Hippocampal formation (tissue), 2 donors: ENCODE measurements at regions not wholly inside any gene's neighbourhood (a gene's known extent, or its start where the extent isn't known, plus 50 kb on each side); places are given as distances from the start of the nearest gene placed in this dataset.
A peak's percentile ranks its signal among the peaks of the same experiment; 100 is the strongest.

Experiments
- DNase-seq, 2 donors: peaks; one replicate each; lab custom pipeline; 2025; lab: John Stamatoyannopoulos, UW

DNA sequence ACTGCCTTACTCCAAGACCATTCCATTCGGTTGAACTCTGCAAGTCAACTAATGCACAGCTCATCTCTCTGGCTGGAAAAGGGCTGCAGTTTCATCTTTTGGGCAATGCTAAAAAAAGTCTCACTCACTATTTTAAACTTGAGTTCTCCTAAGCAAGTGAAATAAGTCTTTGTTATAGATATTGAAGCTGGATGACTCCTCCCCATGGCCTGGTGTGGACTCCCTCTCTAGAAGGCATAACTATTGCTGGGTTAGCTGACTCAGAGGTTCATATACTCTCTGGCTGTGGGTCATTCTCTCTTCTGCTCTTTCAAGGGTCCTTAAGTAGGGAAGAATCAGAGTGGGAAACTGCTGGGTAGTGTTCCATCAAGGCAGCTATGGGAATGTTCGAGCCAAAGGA is 88.0 kb downstream of the XCL2 start:
- no peak for DNase-seq

DNA sequence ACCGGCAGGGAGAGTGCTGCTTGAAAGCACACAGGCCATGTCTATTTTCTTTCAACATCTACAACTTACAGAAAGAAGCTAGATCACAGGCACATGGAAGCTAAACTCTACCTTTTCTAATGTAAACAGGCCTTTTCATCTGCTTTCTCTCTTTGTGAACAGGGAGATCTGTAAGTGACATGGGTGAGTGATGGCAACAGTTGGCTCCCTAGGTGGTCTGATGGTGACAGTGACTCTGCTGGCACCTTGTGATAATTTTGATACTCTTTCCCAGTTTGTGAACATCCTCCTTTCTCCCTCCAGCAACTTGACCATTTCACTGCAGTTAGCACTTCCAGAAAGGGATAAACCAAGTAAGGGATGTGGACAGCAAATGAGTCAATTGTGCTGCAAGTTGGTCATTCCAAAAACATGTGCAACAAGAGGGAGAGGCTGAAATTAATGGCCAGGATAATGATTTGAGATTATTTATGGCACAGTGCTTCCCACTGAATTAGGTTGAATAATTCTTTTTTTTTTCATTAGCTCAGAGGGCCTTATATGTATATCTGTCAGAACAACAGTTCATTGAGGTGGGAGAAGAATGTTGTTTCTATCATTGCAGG is 89.5 kb downstream of the XCL2 start:
- DNase-seq, result no peak

DNA sequence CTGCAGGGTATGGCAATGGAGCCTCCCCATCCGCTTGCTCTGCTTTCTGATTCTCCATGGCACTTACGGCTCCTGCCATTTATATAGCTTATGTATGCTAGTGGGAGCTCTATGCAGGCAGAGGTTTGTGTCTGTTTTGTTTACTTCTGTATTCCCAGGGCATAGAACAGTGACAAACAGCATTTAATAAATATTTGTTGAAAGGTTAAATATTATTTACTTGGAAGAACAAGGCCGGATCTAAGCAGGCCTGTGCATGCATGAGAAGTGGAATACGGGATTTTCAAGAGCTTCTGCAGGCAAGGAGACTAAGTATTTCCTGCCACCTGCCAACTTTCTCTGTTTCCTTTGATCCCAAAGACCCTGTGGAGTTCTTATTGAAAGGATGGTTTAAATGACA is 90.7 kb downstream of the XCL2 start:
- DNase-seq, result no peak

DNA sequence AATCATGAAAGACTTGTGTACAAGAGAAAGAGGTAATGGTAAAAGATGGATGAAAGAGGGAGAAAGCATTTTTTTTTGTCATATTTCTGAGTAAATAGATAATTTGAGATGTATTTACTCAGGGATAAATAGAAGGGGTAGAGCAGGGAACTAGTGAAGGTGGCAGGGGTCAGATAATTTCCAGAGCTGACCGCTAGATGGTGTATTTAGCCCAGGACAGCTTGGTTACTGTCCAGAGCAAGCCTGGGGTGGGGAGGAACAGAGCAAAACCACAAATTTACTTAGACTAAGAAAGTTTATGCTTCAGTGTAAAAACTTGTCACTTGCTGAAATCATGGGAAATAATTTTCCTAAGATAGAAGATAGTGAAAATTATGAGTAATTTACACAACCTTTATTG is 91.5 kb downstream of the XCL2 start:
- DNase-seq, result no peak

DNA sequence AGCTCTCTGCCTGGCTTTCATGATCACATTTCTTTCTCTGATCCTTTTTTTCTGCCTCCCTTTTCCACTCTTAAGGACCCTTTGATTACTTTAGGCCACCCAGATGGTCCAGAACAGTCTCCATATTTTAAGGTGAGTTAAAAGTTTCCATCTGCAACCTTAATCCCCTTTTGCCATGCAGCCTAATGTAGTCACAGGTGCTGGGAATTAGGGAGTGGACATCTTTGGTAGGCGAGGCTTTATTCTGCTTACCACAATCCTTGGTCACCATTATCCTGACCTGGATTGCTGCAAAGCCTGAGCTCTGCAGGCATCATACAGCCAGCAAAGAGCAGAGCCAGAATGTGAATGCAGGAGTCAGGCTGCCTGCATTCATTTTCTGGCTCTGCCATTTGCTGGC is 95.9 kb downstream of the XCL2 start:
- DNase-seq, result no peak

DNA sequence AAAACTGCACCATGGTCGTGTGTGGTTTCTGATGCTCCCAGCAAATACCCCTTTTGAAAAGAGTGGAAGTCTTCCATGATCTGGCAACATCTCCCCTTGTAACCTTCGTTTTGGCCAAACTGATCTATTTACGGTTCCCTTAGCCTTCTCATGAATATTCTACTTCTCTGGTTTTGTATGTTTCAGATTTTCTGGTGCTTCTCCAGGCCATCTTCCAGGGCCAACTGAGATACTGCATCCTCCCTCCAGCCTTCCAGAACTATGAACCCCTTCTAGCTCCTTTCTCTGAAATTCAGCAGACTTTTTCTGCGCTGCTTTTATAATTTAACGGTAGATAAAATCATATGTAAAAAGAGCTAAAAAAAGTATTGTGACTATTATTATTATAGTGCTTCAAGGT is 97.7 kb downstream of the XCL2 start:
- no peak for DNase-seq

DNA sequence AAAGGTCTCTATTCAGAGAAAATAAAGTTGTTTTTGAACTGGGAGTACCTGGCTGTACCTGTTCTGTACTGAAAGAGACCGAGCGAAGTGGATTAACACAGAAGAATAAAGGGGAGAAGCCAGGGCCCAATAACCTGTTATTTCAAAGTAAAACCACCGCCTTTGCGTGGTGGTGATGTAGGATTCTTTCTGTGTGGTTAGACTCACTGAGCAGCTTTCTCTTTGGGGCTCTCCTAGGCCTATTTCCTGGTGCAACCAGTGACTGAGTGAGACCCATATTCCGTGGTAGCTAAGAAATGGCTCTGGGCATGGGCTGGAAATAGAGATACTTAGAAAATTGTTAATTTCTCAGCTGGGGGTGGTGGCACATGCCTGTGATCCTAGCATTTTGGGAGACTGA is 99.9 kb downstream of the XCL2 start:
- no peak for DNase-seq

DNA sequence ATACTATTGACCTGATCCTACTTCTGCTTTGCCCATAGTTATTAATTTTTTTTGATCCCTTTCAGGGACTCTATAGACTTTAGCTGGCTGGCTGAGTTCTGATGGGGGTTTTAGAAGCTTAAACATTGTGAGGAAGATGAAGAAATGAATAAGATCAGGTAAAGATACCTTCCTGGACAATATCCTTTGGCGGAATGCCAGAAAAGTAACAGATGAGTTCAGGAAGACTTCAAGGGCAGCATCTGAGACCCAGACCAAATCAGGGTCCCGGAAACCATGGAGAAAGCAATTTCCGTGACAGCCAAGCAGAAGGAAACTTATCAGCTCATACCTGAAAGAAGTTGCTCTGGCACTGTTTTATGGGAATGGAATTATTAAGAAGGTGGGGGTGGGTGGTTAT is 100.4 kb downstream of the XCL2 start:
- DNase-seq, result no peak

DNA sequence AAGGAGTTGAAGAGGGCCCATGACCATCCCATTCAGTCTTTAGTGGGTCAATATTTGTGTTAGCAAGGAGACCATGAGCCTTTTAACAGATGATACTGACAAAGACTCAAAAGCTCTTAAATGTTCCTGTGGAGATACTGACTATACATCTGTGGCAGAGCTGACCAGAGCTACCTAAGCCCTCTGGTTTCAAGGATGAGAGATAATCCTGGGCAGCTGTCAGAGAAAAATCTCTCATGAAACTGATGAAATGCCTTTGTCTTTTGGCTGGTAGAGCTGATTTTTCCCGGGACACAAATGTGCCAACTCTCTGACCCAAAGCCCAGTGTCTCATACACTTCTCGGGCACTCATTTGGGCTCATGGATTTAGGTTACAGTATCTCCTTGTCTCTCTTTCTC is 100.9 kb downstream of the XCL2 start:
- DNase-seq, result no peak

DNA sequence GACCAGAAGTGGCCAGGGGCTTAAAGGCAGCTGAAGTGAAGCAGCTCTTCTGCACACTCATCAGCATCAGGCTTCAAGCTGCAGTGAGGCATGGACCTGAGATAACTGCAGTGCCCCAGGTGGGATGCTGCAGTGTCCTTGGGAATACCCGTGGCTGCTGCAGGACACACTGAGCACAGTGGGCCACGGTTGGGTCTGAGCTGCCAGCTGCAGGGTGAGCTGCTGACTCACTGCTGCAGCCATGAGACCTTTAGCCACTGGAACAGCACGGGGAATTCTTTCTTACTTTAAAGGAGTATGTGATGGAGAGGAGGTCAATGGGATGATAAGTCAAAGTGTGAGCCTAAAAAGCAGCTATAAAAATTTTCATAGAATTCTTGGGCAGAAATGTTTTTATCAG is 102.1 kb downstream of the XCL2 start:
- no peak for DNase-seq

DNA sequence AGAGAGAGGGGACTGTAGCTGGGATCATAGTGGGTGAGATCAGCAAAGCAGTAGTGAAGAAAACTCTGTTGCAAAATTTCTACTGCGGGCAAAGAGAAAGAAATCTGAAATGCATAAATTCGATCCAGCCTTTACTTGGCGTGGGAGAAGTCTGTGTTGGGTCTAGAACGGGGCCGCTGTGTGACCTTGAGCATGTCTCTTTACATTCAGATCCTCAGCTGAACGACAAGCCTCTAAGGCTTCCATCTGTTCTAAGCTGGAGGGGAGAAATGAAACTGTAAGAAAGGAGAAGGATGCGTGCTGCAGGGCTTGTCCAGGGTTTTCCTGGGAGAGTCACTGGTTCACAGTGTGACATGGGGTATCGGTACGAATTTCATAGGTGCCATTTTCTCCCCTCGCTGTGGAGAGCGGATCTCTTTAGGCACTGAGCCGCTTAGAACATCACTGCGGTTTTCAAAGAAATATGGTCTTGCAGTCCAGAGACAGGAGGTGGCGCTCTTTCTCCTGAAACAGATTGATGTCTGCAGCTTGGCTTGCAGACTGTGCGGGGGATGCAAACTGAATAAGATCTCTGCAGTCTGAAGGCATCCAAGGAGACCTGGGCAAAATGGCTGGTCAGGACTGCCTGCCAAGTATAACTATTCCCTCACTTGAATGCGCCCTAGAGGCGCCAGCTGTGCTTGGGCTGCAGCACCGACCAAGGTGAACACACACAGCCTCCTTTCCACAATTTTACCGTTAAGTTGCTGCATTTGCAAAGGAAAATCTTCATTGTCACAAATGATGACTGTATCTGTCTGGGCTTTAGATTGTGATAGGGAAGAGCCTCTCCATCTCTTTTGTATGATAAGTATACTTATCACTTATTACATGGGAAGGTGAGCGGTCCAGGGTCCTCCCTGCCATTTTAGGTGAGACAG is 104.1 kb downstream of the XCL2 start:
- DNase-seq, result peak; percentile 55 to 78

DNA sequence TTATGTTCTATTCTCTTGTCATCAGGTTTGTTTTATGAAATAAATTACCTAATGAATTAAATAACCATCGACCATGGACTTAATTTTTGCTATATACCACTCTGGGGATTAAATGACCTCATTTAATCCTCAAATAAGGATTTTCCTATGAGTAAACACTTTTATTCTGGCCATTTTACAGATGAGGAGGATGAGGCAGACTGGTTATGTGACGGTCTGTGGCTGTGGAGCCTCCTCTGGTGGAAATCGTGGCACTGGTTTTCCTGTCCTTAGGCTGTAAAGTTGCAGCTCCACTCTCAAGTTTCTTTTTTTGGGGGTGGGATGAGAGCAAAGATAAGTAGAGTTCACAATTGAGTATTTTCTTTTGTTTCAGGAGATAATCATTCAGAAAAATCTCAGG is 105.2 kb downstream of the XCL2 start:
- DNase-seq, result no peak

DNA sequence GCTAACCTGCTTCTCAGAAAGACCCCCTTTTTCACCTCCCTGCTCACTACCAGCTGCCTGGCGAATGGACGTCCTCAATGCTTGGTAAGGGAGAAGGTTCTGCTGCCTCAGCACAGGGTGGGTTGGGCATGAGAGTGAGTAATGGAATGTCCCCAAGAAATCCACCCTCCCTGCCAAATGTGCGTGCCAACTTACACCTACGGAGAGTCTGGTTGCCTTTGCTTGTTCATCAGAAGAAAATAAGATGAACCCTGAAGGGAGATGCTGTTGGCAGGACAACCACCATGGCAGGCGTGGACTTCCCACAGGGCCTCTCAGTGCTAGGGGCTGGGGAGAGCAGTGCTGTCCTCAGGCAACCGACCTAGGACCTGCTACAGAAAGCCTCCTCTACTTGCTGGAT is 106.0 kb downstream of the XCL2 start:
- peak in 1 of 2 donors; percentile 9 for DNase-seq

DNA sequence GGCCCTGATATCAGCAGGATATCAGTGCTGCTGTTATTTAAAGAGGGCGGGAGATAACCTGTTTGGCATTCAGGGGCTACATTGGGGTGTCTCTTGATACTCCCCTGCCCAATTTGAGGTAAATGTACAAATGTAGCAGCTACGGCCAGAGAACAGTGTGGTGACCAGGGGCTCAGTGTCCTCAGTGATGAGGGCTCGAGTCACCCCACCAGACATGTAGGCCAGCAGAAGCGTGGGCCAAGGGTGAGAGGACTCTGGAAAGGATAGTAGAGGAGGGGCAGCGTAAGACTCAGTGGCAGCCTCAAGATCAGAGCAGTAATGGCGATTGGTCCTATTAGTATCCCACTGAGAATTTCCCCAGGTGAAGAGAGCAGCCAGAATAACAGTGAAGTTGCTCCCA is 108.4 kb downstream of the XCL2 start:
- DNase-seq, result no peak

DNA sequence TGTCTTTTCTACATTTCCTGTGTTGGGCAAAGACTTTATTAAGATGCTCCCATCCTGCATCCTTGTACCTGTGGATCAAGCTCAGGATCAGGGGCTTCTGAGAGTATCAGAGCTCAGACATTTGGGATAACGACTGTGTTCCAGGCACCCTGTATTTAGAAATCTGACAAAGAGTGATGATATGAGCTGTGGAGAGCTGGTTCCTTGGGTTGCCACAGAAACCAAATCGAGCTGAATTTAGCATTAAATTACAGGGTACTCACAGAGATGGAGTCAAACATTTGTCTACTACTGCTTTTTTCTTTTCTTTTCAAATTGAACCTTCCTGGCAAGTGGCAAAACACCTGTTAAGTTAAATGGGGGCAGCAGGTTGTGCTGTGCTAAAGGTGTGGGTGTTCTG is 110.6 kb downstream of the XCL2 start:
- peak in 1 of 2 donors; percentile 40 for DNase-seq

DNA sequence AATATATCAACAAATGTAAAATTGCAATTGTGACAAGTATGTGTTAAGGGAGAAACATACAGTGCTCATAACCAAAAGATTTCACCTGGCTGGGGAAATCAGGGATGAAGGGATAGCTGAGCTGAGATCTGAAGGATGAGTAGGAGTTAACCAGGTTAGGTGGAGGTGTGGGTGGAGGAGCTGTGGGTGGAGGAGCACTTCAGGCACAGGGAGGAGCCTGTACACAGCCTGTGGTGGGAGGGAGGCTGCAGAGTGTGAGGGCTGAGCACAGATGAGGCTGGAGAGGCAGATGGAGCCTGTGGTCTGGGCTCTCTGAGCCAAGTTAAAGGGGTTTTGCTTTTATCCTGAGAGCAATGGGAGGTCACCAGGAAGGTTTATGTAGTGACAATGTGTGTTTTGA is 111.9 kb downstream of the XCL2 start:
- DNase-seq, result no peak

DNA sequence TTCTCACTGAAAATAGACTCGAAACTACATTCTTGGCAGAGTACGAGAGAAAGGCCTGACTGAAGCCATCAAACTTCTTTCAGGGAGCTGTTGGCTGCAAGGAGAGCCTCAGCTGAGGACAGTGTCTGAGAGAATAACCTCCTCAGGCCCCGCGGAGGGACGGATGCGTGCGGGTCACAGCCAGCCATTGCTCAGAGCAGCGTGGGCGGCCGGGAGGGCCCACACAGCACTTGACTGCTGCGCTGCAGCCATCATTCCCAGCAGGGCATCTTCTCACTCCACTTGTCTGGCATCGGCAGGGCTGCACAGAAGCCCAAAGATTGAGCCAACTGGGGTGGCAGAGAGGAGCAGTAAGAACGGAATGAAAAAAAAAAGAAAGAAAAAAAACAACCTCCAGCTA is 113.5 kb downstream of the XCL2 start:
- DNase-seq, result no peak

DNA sequence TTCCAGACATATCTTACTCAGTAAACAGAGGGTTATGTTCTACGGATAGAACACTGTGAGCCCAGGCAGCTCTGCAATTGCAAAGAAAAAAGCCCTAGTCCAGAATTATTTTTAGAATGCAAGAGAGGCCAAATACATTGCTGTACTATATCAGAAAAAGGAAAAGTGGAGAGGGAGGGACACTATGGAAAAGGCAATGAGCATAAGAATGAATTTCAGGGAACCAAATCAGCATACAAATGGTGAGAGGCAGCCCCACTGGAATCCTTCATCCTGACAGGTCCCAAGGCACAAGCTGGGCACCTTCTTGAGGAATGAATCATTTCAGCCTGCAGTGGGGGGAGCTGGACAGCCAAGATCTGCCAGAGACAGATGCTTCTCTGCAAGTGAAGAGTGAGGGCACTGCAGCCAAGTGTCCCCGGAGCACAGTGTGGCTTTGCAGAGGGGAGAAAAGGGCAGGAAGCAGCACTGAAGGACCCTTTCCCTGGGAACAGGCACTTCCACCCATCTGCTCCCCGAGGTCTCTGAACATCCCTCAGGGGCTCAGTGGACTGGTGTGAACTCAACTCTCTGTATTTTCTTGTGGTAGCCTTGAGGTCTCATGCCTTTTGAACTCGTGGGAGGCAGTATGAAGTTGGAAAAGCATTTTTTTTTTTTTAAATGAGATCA is 115.6 kb downstream of the XCL2 start:
- peak in 1 of 2 donors; percentile 36 for DNase-seq

DNA sequence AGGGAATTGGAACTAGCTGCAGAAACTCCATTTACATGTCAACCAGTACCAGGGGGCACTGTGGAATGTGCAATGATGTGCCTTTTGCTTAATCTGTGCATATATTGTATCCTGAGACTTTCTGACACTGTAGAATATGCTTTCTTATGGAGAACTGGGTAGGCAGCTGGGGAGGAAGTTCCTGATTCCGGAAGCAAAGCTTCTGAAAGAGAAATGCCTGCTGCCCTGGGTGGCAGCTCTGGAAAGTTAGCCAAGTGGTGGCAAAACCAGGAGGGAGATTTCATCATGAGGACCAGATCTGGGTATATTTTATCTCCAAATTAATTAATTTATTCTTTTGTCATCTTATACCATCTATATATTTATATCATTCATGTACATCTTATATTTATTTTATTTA is 116.7 kb downstream of the XCL2 start:
- DNase-seq, result no peak

DNA sequence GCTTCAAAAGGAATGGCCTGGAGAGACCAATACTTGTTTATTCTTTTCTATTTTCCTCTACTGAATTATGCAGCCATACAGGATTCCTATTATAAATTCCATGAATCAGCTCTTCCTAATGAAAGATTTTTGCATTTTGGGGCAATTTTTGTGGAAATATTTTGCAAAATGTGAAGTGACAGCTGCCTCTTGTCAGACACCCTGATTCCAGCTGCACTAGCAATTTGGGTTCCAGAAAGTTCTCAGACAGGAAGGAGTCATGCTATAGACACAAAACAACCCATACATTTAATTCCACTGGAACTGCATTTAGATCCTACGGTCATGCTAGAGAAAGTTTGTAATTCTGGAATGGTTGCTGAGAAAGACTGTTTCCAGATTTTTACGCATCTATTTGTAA is 119.5 kb downstream of the XCL2 start:
- no peak for DNase-seq

DNA sequence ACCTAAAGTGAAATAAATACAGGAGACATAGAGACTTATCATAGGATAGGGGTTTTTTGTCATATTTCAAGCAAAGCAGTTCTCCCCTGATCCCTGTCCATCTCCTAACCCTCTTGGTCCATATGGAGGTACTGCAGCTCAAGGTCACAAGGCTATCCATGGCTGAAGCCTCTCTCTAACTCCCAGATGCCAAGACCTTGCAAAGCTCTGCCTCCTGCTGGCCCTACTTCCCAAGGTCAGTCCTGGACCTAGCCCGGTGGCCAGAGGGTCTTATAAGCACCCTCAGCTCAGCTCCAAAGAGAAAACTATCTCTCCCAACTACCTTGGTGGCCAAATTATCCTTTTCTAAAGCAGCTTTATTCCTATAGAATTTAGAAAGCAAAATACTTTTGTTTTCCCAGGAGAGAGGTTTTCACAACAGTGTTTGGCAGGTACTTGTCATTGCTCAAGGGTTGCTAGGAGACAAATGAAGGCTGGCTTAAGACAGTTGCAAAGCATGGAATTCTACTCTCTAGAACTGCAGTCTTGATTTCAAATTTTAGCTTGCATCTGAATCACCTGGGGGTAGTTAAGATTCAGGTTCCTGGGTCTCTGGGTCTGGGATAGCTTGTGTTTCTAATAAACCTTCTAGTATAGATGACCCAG is 121.5 kb downstream of the XCL2 start:
- no peak for DNase-seq

DNA sequence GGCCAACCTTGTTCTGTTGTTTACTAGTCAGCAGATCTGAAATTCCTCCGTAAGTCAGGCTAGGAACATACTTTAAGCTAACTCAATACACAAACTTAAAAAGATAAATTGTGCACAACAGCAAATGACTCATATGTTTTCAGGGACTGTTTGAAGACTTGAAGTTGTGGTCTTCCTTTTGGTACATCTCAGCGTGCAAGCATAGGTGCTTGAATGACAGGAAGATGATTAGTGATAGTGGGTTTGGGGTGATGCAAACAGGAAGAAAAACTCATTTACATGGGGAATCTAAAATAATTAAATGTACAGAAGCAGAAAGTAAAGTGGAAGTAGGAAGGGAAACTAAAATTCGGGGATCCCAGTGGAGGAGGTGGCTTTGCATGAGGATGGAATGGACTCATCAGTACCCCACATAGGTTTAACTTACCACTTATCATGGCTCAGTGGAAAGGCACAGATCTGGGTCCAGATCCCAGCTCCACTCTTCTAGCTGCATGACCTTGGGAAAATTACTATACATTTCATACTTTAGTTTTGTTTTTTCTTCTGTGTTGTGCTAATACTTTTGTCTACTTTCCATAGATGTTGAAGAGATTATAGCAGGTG is 122.3 kb downstream of the XCL2 start:
- DNase-seq, result no peak
